GM12874 (cell line): ENCODE measurements at regions not wholly inside any gene's neighbourhood (a gene's known extent, or its start where the extent isn't known, plus 50 kb on each side); places are given as distances from the start of the nearest gene placed in this dataset.

Source experiments
- TF ChIP-seq, protein P1 (sequence below): IDR thresholded peaks from 2 replicates; pipeline ENCODE4 v1.5.1; 2011; ENCODE audit warnings: low read depth, mild to moderate bottlenecking, control low read depth, low read length, moderate library complexity; ENCODE audit not compliant: insufficient read depth

DNA sequence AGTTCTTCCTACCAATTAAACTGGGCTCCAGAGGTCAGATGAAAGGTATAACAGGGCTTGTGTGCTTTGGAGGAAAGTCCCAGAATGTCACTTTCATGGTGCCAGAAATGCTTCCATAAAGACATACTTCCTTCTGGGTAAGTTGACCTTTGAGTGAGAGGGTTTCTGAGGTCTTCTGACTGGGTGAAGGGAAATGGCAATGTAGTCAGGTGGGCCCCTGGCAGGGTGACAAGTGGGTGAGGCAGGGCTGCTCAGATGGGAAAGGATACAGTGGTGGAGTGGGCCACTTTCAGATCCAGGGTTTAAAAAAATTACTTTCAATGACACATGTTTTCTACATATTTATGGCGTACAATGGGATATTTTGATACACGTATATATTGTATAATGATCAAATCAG, 136.5 kb upstream of the PITX1 start:
- TF ChIP-seq, protein P1, sequence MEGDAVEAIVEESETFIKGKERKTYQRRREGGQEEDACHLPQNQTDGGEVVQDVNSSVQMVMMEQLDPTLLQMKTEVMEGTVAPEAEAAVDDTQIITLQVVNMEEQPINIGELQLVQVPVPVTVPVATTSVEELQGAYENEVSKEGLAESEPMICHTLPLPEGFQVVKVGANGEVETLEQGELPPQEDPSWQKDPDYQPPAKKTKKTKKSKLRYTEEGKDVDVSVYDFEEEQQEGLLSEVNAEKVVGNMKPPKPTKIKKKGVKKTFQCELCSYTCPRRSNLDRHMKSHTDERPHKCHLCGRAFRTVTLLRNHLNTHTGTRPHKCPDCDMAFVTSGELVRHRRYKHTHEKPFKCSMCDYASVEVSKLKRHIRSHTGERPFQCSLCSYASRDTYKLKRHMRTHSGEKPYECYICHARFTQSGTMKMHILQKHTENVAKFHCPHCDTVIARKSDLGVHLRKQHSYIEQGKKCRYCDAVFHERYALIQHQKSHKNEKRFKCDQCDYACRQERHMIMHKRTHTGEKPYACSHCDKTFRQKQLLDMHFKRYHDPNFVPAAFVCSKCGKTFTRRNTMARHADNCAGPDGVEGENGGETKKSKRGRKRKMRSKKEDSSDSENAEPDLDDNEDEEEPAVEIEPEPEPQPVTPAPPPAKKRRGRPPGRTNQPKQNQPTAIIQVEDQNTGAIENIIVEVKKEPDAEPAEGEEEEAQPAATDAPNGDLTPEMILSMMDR: no peak

DNA sequence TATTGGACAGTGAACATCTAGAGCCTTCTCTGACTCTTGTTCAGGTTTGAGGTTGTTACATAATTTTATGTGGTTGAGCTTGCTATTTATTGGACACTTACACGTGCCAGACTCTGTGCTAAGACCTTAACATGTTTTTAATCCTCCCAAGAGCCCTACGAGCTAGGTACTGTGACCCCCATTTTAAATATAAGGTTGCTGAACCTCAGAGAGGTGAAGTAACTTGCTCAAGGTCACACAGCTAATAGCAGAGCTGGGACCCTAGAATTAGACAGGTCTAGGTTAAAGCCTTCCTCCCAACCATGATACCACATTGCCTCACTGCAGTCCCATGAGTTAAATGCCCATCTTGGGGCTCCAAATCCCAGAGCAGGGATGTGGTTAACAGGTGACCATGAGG, 135.7 kb upstream of the PITX1 start:
- TF ChIP-seq, protein P1: no peak

DNA sequence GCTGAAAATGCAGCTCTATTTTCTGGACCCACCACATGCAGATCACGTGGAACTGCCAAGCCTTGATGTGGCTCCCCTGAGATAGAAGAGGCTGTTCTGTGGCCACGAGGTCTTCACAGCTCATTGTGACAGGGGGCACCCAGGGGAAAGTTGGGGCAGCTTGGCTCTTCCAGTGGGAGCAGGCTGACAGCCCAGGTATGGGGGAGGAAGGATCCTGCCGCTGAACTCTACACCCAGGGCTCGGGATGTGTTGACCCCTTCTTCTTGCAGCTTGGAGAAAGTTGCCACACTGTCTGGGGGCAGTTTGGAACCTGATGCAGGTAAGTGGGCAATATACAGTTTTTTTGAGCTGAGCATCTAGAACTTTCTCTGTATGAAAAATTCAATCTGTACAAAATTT, 133.6 kb upstream of the PITX1 start:
- TF ChIP-seq, protein P1: no peak

DNA sequence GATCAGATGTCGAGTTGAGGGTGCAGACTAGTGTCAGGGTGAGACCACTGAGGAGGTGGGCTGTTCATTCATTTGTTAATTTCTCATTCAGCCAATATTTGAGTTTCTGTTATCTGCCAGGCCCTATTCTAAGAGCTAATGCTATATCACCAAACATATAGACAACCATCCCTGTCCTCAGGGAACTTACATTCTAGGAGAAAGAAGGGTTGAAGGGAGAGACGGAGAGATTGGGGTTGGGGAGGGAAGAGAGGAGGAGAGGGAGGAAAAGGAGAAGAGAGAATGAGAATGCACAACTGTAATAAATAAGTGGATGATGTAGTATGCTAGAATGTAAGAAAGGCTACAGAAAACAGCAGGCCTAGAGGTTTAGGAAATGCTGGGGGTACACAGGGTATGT, 129.9 kb upstream of the PITX1 start:
- TF ChIP-seq, protein P1: no peak

DNA sequence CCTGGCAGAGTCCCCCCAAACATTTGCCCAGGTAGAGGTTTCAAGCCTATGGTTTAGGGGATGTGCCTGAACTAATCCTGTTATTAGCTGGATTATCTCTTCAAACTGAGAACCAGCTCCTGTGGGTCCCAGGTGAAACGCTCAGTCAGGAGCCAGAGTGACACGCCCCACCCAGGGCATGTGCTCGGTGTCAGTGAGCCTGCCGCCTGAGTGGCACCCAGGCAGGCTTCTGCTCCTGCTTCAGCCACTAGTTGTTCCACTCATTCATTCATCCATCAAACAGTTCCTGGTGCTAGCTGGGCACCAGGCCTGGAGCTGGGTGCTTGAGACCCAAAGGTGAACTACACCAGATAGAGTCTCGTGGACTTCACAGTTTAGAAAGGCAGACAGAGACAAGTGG, 129.4 kb upstream of the PITX1 start:
- TF ChIP-seq, protein P1: no peak

DNA sequence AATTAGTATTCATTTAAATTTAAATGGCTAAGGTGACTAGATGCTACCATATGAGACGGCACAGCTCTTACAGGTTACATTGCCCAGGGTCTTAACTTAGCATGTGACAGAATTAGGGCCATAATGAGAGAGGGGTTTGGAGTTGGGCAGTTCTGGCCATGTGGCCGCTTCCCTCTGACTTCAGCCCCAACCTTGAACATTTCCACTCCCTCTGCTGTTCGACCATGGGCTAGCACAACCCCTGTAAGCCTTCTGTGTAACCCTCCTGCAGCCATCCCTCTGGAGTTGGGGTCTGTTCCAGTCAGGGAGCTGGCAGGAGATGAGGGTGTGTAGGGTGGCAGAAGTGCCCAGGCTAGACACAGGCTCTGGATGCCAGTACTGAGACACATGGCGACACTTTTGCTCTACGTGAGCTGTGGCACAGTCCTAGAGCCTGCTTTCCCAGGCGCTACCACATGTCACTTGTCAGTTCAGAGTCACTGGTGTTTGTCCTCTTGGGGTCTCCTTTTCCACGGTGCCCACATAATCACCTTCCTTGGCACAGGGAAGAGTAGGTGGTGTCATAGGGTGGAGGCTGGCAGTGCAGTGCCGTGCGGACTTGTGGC, 128.7 kb upstream of the PITX1 start:
- TF ChIP-seq, protein P1: no peak

DNA sequence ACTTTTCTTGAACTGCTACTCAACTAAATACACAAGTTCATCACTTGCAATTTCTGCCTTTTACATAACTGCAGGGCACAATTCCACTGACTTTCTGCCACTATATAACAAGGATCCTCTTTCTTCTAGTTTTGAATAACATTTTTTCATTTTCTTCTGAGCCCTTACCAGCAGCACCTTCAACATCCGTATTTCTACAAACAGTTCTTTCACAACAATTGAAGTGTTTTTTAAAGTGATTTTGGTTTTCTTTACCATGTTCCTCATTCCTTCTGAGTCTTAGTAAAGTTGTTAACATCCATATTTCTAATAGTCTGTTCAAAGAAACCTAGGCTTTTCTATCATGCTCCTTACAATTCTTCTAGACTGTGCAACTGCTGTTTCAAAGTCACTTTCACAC, 127.2 kb upstream of the PITX1 start:
- TF ChIP-seq, protein P1: no peak
